GM21447 (cell line): ENCODE measurements at regions not wholly inside any gene's neighbourhood (a gene's known extent, or its start where the extent isn't known, plus 50 kb on each side); places are given as distances from the start of the nearest gene placed in this dataset.
A peak's percentile ranks its signal among the peaks of the same experiment; 100 is the strongest.

Experiments
- ATAC-seq: cut with Tn5 transposase; IDR thresholded peaks from one replicate; pipeline ENCODE4 v1.9.1; 2021; ENCODE audit not compliant: unreplicated experiment

- no peak for ATAC-seq
These were observed 404.7 kb upstream of the TGFBR2 start for GRCh38 chr3:30201715-30202114.

- no peak for ATAC-seq
These were observed 403.1 kb upstream of the TGFBR2 start for GRCh38 chr3:30203301-30203700.

- ATAC-seq = no peak
These were observed 402.3 kb upstream of the TGFBR2 start for GRCh38 chr3:30204126-30204525.

- no peak for ATAC-seq
These were observed 400.4 kb upstream of the TGFBR2 start for GRCh38 chr3:30206051-30206450.

GRCh38 chr3:30221619-30222018, 384.8 kb upstream of the TGFBR2 start:
- ATAC-seq = no peak

GRCh38 chr3:30222441-30222840, 384.0 kb upstream of the TGFBR2 start:
- no peak for ATAC-seq

GRCh38 chr3:30225021-30225420, 381.4 kb upstream of the TGFBR2 start:
- no peak for ATAC-seq

- no peak for ATAC-seq
These were observed 379.7 kb upstream of the TGFBR2 start for GRCh38 chr3:30226601-30227151.

- no peak for ATAC-seq
These were observed 378.7 kb upstream of the TGFBR2 start for GRCh38 chr3:30227571-30228301.

GRCh38 chr3:30228302-30228631, 378.1 kb upstream of the TGFBR2 start:
- ATAC-seq = no peak

- no peak for ATAC-seq
These were observed 374.9 kb upstream of the TGFBR2 start for GRCh38 chr3:30231277-30232141.

GRCh38 chr3:30232142-30232541, 374.3 kb upstream of the TGFBR2 start:
- ATAC-seq = no peak

- ATAC-seq = no peak
These were observed 372.3 kb upstream of the TGFBR2 start for GRCh38 chr3:30233913-30234646.

GRCh38 chr3:30236011-30236410, 370.4 kb upstream of the TGFBR2 start:
- no peak for ATAC-seq

GRCh38 chr3:30241721-30242120, 364.7 kb upstream of the TGFBR2 start:
- ATAC-seq = no peak

GRCh38 chr3:30245858-30246622, 360.4 kb upstream of the TGFBR2 start:
- ATAC-seq = no peak

- ATAC-seq = peak; percentile 91
These were observed 358.0 kb upstream of the TGFBR2 start for GRCh38 chr3:30248423-30248822.

GRCh38 chr3:30252474-30252873, 353.9 kb upstream of the TGFBR2 start:
- ATAC-seq = no peak

- no peak for ATAC-seq
These were observed 352.6 kb upstream of the TGFBR2 start for GRCh38 chr3:30253832-30254231.

- ATAC-seq = no peak
These were observed 349.9 kb upstream of the TGFBR2 start for GRCh38 chr3:30256474-30256873.
